Transverse colon (tissue), 4 donors: ENCODE measurements at regions not wholly inside any gene's neighbourhood (a gene's known extent, or its start where the extent isn't known, plus 50 kb on each side); places are given as distances from the start of the nearest gene placed in this dataset.

Experiments used
- CTCF ChIP-seq, 5 experiments: fragments of 200-600 bp in 3 of 5; fragments of 450-650 bp in 2 of 5; sonication (generic) in 3 of 5; IDR thresholded peaks; 1 replicate in 2 of 5; 2 replicates in 3 of 5; pipeline ENCODE4 v1.5.1; 2016 to 2017; ENCODE audit warnings: antibody characterized with exemption in 5 of 5, inconsistent platforms in 3 of 5, mild to moderate bottlenecking in 2 of 5, moderate library complexity in 1 of 5
- POLR2A ChIP-seq: fragments of 450-650 bp; IDR thresholded peaks from one replicate; pipeline ENCODE4 v1.6.1; 2016; ENCODE audit warnings: antibody characterized with exemption, mild to moderate bottlenecking, moderate library complexity
- POLR2AphosphoS5 ChIP-seq, 3 donors: sonication (generic); formaldehyde crosslinking; IDR thresholded peaks; one replicate each; pipeline ENCODE4 v1.6.1; 2016; ENCODE audit warnings: antibody characterized with exemption in 3 of 3

GRCh38 chr14:41409806-41410205, 196.9 kb upstream of the LRFN5 start:
- TF ChIP-seq CTCF (IDR thresholded peaks at IDR 0.05) (no peak), POLR2A (no peak), POLR2AphosphoS5 (IDR thresholded peaks at IDR 0.05) (no peak)
